Adipose tissue (tissue), 3 donors: ENCODE measurements at regions not wholly inside any gene's neighbourhood (a gene's known extent, or its start where the extent isn't known, plus 50 kb on each side); places are given as distances from the start of the nearest gene placed in this dataset.

Experiments
- H3K27ac ChIP-seq: one replicate; pipeline ENCODE4 v1.5.1; 2013; ENCODE audit warnings: low read depth, low read length
- WGBS, 3 donors: extraction: QIAGEN DNeasy Blood & Tissue Kit; methylation state at CpG; one replicate each; pipeline ENCODE4 v1.1.7; 2013; 5-methylcytosine and 5-hydroxymethylcytosine counted together
- donor health status: healthy with polysubstance abuse.
- donor health status: Bipolar disorder and iron deficiency.
- donor health status: healthy.

DNA sequence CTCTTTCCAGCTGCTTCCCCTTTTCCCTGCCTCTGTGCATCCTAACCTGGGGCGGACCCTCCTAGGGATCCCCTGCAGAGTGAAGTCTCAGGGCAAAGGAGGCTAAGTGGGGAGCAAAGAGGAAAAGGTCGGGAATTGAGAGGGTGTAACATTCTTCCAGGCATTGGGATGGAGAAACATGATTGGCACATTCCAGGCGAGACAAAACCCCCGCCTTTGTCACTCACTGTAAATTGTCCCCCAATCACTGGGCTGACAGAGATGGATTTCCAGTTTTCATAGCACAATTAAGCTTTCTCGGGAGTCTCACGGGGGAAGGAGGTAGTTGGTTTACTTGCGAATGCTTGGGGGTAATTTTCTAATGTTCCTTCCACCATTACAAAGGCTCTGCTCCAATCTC is 74.9 kb downstream of the MIAT start:
- 90 to 93% (median 90%) methylated on average over 7 of the region's 7 CpGs for WGBS, 3 donors
- H3K27ac ChIP-seq, result no peak overlapping the region

DNA sequence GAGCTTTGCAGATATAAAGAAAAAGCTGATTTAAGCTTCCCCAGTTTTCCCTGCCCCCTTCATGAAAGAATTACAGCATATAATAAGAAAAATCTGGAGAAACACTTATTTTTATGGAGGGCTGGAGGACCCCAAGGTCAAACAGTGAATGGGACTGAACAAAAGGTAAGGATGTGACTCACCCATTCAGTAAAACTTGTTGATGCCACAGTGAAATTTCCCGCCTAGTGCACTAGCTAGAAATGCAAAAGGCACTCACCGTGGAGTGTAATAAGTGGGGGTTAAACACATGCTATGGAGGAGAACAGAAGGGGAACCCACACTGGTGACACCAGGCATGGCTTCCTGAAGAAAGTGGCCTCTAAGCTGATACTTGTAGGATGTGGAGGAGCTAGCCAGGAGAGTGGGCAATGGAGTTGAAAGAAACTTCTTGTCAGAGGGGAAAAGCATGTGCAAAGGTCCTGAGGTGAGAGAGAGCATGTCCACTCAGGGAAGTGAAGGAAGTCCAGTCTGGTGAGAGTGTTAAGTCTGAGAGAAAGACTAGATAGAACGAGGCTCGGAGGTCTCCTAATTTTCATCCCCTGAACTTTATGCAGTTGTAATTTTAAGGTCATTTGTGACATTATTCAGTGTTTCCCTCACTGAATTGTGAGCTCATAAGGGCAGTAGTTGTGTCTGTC is 77.1 kb downstream of the MIAT start:
- WGBS, 3 donors, result 86 to 95% (median 90%) methylated on average over 4 of the region's 4 CpGs
- no peak overlapping the region for H3K27ac ChIP-seq

- WGBS, 3 donors, result 90 to 96% (median 95%) methylated on average over 3 of the region's 3 CpGs
- H3K27ac ChIP-seq, result no peak overlapping the region
These were observed 77.6 kb downstream of the MIAT start for GRCh38 chr22:26735019-26735409.

- WGBS, 3 donors, result 60 to 93% (median 73%) methylated on average over 1 of the region's 1 CpG
- H3K27ac ChIP-seq, result no peak overlapping the region
These were observed 79.9 kb downstream of the MIAT start for GRCh38 chr22:26737262-26737661.

GRCh38 chr22:26740253-26740652 is 82.9 kb downstream of the MIAT start:
- no peak overlapping the region for H3K27ac ChIP-seq

DNA sequence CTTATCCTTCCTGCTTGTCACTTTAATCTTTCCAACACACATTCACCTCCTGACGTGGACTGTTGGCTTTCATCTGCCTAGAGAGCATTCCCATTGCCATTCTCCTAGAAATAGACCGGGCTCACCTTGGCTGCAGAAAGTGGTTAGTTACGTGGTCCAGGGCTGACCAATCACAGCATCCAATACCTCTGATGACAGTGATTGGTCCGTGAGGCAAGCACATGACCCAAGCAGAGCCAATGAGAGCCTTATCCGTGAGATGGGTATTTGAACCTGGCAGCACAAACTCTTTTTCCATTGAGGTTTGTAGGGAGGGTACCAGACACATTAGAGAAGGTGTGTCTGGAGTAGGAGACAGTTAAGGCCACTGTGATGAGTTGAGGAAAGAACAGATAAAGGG is 85.8 kb downstream of the MIAT start:
- 84 to 97% (median 94%) methylated on average over 5 of the region's 5 CpGs for WGBS, 3 donors
- H3K27ac ChIP-seq, result no peak overlapping the region

More at GRCh38 chr22:26740253-26740652, 82.9 kb downstream of the MIAT start:
- 47 to 80% (median 55%) methylated on average over 9 of the region's 9 CpGs for WGBS, 3 donors

- WGBS, 3 donors, result 72 to 76% (median 73%) methylated on average over 4 of the region's 4 CpGs
- no peak overlapping the region for H3K27ac ChIP-seq
These were observed 87.8 kb downstream of the MIAT start for GRCh38 chr22:26744892-26745808.

GRCh38 chr22:26746311-26746710 is 88.9 kb downstream of the MIAT start:
- no peak overlapping the region for H3K27ac ChIP-seq
- 73 to 84% (median 74%) methylated on average over 1 of the region's 1 CpG for WGBS, 3 donors

GRCh38 chr22:26748845-26749244 is 91.5 kb downstream of the MIAT start:
- H3K27ac ChIP-seq, result no peak overlapping the region
- WGBS, 3 donors, result 68 to 86% (median 75%) methylated on average over 6 of the region's 6 CpGs

GRCh38 chr22:26751217-26751616 is 93.8 kb downstream of the MIAT start:
- no peak overlapping the region for H3K27ac ChIP-seq
- 24 to 41% (median 33%) methylated on average over 5 of the region's 5 CpGs for WGBS, 3 donors

DNA sequence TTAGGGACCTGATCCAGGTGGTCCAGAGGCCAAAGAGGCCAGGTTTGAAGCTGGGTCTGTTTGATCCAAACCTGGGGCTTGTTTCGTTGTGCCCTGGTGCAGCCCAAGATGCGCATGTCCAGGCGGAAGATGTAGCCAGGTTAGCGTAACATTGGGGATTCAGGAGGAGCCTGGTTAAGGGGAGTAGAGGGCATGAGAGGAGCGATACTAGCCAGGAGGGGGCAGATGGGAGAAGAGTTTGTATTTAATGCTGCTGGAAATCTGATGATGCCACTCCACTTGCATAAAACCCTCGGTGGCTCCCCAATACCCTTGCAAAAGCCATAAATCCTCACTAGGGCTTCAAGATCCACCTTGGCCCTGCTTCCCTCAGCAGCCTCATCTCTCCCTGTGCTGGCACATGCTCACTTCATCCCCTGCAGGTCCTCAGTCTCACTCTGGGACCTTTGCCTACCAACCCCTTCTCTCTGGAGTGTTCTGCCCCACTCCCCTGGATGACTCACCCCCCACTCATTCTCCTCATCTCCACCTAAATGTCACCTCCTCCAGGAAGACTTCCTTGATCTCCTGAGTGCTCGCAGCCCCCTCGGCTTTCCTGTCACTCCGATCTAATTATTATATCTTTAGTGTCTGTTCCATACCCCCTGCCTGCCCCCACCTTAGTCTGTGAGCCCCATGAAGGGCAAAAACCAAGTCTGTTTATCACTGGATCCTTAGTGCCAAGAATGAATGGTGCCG is 95.9 kb downstream of the MIAT start:
- WGBS, 3 donors, result 89 to 97% (median 94%) methylated on average over 10 of the region's 10 CpGs
- H3K27ac ChIP-seq, result no peak overlapping the region

- no peak overlapping the region for H3K27ac ChIP-seq
- 10 to 18% (median 16%) methylated on average over 46 to 47 of the region's 47 CpGs for WGBS, 3 donors
These were observed 99.4 kb downstream of the MIAT start for GRCh38 chr22:26756675-26757293.

DNA sequence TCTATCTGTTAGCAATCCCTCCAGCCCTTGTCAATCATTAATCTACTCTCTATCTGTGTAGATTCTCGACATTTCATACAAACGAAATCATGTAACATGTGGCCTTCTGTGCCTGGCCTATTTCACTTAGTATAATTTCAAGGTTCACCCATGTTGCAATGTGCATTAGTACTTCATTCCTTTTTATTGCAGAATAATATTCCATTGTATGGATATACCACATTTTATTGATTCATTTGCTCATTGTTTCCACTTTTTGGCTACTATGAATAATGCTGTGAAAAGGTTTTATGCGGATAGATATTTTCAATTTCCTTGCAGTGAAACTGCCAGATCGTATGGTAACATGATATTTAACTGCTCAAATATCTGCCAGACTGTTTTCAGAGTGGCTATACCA is 100.1 kb downstream of the MIAT start:
- no peak overlapping the region for H3K27ac ChIP-seq
- WGBS, 3 donors, result 97 to 98% (median 98%) methylated on average over 4 of the region's 4 CpGs

GRCh38 chr22:26762503-26763472 is 105.4 kb downstream of the MIAT start:
- WGBS, 3 donors, result 95 to 97% (median 96%) methylated on average over 16 to 17 of the region's 17 CpGs
- H3K27ac ChIP-seq, result no peak overlapping the region

DNA sequence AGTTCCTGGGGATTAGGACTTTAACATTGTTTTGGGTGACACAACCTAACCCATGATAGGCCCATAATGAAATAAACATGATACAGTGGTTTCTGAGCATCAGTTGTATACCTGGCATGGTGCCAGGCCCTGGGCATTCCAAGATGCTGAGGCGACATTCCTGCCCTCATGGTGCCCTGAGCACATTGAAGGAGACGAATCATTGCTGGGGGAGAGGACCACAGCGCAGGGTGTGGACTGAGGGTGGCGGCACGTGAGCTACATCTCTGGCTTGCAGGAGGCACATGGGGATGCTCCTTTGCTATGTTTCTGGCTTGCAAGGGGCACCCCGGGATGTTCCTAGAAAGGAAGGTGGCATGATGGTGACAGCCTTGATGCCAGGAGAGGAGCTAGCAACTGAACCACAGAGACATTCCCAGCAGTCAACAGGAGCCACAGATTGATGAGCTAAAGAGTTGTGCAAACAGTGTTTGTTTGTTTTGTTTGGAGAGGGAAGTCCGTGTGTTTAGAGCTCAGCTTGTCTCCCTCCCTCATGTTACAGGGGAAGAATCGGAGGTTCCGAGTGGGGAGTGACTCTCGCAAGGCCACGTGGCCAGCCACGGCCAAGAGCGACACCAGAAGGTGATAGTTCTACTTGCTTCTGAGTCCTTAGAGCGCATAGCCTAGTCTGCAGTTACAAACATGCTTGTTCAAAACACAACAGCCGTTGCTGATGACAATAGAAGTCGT is 106.4 kb downstream of the MIAT start:
- WGBS, 3 donors, result 58 to 77% (median 70%) methylated on average over 16 of the region's 16 CpGs
- H3K27ac ChIP-seq, result no peak overlapping the region

- 93 to 96% (median 95%) methylated on average over 19 of the region's 19 CpGs for WGBS, 3 donors
- H3K27ac ChIP-seq, result no peak overlapping the region
These were observed 109.3 kb downstream of the MIAT start for GRCh38 chr22:26766510-26767350.
